ENCODE measurements at regions not wholly inside any gene's neighbourhood (a gene's known extent, or its start where the extent isn't known, plus 50 kb on each side); places are given as distances from the start of the nearest gene placed in this dataset.

GRCh38 chr6:15113587-15113986 is 132.3 kb upstream of the JARID2 start:
- Mint-ChIP-seq H3K27me3 (peaks cover 9% of the 10 kb centered on the region), H3K27ac (no peak overlapping the region), H3K36me3 (ENCODE audit: insufficient read depth) (no peaks in the 10 kb centered on the region), H3K4me3 (ENCODE audit: low read depth) (no peak overlapping the region), H3K4me1 (ENCODE audit: low read depth) (peaks cover 4% of the 10 kb centered on the region), H3K9me3 (ENCODE audit: low read depth) (no peaks in the 10 kb centered on the region)
- TF ChIP-seq, protein P1, sequence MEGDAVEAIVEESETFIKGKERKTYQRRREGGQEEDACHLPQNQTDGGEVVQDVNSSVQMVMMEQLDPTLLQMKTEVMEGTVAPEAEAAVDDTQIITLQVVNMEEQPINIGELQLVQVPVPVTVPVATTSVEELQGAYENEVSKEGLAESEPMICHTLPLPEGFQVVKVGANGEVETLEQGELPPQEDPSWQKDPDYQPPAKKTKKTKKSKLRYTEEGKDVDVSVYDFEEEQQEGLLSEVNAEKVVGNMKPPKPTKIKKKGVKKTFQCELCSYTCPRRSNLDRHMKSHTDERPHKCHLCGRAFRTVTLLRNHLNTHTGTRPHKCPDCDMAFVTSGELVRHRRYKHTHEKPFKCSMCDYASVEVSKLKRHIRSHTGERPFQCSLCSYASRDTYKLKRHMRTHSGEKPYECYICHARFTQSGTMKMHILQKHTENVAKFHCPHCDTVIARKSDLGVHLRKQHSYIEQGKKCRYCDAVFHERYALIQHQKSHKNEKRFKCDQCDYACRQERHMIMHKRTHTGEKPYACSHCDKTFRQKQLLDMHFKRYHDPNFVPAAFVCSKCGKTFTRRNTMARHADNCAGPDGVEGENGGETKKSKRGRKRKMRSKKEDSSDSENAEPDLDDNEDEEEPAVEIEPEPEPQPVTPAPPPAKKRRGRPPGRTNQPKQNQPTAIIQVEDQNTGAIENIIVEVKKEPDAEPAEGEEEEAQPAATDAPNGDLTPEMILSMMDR (IDR thresholded peaks at IDR 0.05; ENCODE audit: unreplicated experiment) = no peak
- no peak for DNase-seq (ENCODE audit: low spot score, unreplicated experiment)

- TF ChIP-seq, protein P1 (IDR thresholded peaks at IDR 0.05; ENCODE audit: unreplicated experiment) = no peak
- Mint-ChIP-seq H3K27me3 (peaks cover 6% of the 10 kb centered on the region), H3K4me1 (ENCODE audit: low read depth) (peaks cover under 1% of the 10 kb centered on the region), H3K4me3 (ENCODE audit: low read depth) (no peak overlapping the region), H3K9me3 (ENCODE audit: low read depth) (no peaks in the 10 kb centered on the region), H3K27ac (no peak overlapping the region), H3K36me3 (ENCODE audit: insufficient read depth) (no peaks in the 10 kb centered on the region)
- no peak for DNase-seq (ENCODE audit: low spot score, unreplicated experiment)
These were observed 131.8 kb upstream of the JARID2 start for GRCh38 chr6:15114061-15114460.

GRCh38 chr6:15116889-15117288 is 129.0 kb upstream of the JARID2 start:
- no peaks in the 10 kb centered on the region for H3K9me3 Mint-ChIP-seq (ENCODE audit: low read depth)
- peaks cover 6% of the 10 kb centered on the region for H3K27me3 Mint-ChIP-seq
- no peaks in the 10 kb centered on the region for H3K4me1 Mint-ChIP-seq (ENCODE audit: low read depth)
- TF ChIP-seq, protein P1 (IDR thresholded peaks at IDR 0.05; ENCODE audit: unreplicated experiment) = no peak
- no peaks in the 10 kb centered on the region for H3K36me3 Mint-ChIP-seq (ENCODE audit: insufficient read depth)
- no peak overlapping the region for H3K27ac Mint-ChIP-seq
- no peak overlapping the region for H3K4me3 Mint-ChIP-seq (ENCODE audit: low read depth)
- DNase-seq (ENCODE audit: low spot score, unreplicated experiment) = no peak

DNA sequence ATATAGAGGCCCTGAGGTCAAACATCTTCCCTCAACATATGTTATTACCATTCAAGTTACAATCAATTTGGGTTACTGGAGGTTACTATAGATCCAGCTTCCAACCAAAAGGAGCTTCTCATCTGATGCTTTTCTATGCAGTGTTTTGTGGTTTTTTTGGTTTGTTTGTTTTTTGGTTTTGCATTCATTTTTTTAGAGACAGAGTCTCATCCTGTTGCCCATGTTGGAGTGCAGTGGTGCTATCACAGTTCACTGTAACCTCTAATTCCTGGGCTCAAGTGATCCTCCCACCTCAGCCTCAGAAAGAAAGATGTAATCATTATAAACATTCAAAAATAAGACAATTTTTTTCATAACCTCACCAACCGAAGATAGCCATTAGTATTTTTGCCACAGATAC is 124.4 kb upstream of the JARID2 start:
- Mint-ChIP-seq H3K36me3 (ENCODE audit: insufficient read depth) (no peaks in the 10 kb centered on the region), H3K9me3 (ENCODE audit: low read depth) (no peaks in the 10 kb centered on the region), H3K4me3 (ENCODE audit: low read depth) (no peak overlapping the region), H3K27me3 (no peaks in the 10 kb centered on the region), H3K4me1 (ENCODE audit: low read depth) (no peaks in the 10 kb centered on the region), H3K27ac (no peak overlapping the region)
- TF ChIP-seq, protein P1 (IDR thresholded peaks at IDR 0.05; ENCODE audit: unreplicated experiment) = no peak
- no peak for DNase-seq (ENCODE audit: low spot score, unreplicated experiment)

- Mint-ChIP-seq H3K36me3 (ENCODE audit: insufficient read depth) (no peaks in the 10 kb centered on the region), H3K27ac (no peak overlapping the region), H3K4me3 (ENCODE audit: low read depth) (no peak overlapping the region), H3K9me3 (ENCODE audit: low read depth) (no peaks in the 10 kb centered on the region), H3K27me3 (no peaks in the 10 kb centered on the region), H3K4me1 (ENCODE audit: low read depth) (no peaks in the 10 kb centered on the region)
- no peak for DNase-seq (ENCODE audit: low spot score, unreplicated experiment)
- TF ChIP-seq, protein P1 (IDR thresholded peaks at IDR 0.05; ENCODE audit: unreplicated experiment) = no peak
These were observed 123.8 kb upstream of the JARID2 start for GRCh38 chr6:15121977-15122550.

All from progenitor cell of endocrine pancreas (in vitro differentiated cells).